Muscle layer of colon (tissue), 2 donors: ENCODE measurements at regions not wholly inside any gene's neighbourhood (a gene's known extent, or its start where the extent isn't known, plus 50 kb on each side); places are given as distances from the start of the nearest gene placed in this dataset.

Experiments used
- H3K27ac ChIP-seq: one replicate; pipeline ENCODE4 v1.7.0; 2013; ENCODE audit warnings: low read depth, mild to moderate bottlenecking, low read length, moderate library complexity
- H3K27me3 ChIP-seq, 2 donors: one replicate each; pipeline ENCODE4 v1.7.0; 2013; ENCODE audit warnings: low read length in 2 of 2, mild to moderate bottlenecking in 2 of 2; ENCODE audit not compliant: insufficient read depth in 2 of 2, control insufficient read depth in 1 of 2
- H3K36me3 ChIP-seq: one replicate; pipeline ENCODE4 v1.7.0; 2013; ENCODE audit warnings: mild to moderate bottlenecking, low read length; ENCODE audit not compliant: insufficient read depth
- H3K4me1 ChIP-seq: one replicate; pipeline ENCODE4 v1.7.0; 2013; ENCODE audit warnings: mild to moderate bottlenecking, low read length; ENCODE audit not compliant: insufficient read depth
- H3K4me3 ChIP-seq, 2 donors: one replicate each; pipeline ENCODE4 v1.7.0; 2013; ENCODE audit warnings: low read length in 2 of 2, low read depth in 1 of 2, mild to moderate bottlenecking in 1 of 2, moderate library complexity in 1 of 2
- H3K9ac ChIP-seq: one replicate; pipeline ENCODE4 v1.7.0; 2013; ENCODE audit warnings: low read length
- H3K9me3 ChIP-seq: one replicate; pipeline ENCODE4 v1.7.0; 2013; ENCODE audit warnings: mild to moderate bottlenecking, low read length
- donor health status: abdominal sarcoma.
- donor health status: Adenocarcinoma of cecum.

GRCh38 chr5:72036951-72037350 is 70.3 kb upstream of the MAP1B start:
- Histone ChIP-seq H3K9me3 (no peaks in the 10 kb centered on the region), H3K27me3 (no peaks in the 10 kb centered on the region), H3K36me3 (no peaks in the 10 kb centered on the region), H3K4me1 (no peaks in the 10 kb centered on the region), H3K4me3 (no peak overlapping the region), H3K9ac (no peak overlapping the region), H3K27ac (no peak overlapping the region)

- Histone ChIP-seq H3K27me3 (no peaks in the 10 kb centered on the region), H3K4me3 (no peak overlapping the region), H3K27ac (no peak overlapping the region), H3K9ac (no peak overlapping the region), H3K36me3 (no peaks in the 10 kb centered on the region), H3K4me1 (no peaks in the 10 kb centered on the region), H3K9me3 (no peaks in the 10 kb centered on the region)
Observed at GRCh38 chr5:72040513-72040912, 66.8 kb upstream of the MAP1B start.

GRCh38 chr5:72041654-72042053 is 65.6 kb upstream of the MAP1B start:
- H3K9ac ChIP-seq: no peak overlapping the region
- no peaks in the 10 kb centered on the region for H3K27me3 ChIP-seq
- no peaks in the 10 kb centered on the region for H3K9me3 ChIP-seq
- no peaks in the 10 kb centered on the region for H3K36me3 ChIP-seq
- H3K4me1 ChIP-seq: no peaks in the 10 kb centered on the region
- H3K4me3 ChIP-seq: no peak overlapping the region
- H3K27ac ChIP-seq: no peak overlapping the region

- no peaks in the 10 kb centered on the region for H3K36me3 ChIP-seq
- H3K4me1 ChIP-seq: no peaks in the 10 kb centered on the region
- no peak overlapping the region for H3K4me3 ChIP-seq
- no peak overlapping the region for H3K9ac ChIP-seq
- H3K27ac ChIP-seq: no peak overlapping the region
- H3K27me3 ChIP-seq: no peaks in the 10 kb centered on the region
- no peaks in the 10 kb centered on the region for H3K9me3 ChIP-seq
Observed at GRCh38 chr5:72042097-72042496, 65.2 kb upstream of the MAP1B start.

- Histone ChIP-seq H3K4me3 (no peak overlapping the region), H3K9ac (no peak overlapping the region), H3K27ac (no peak overlapping the region), H3K9me3 (peaks cover 4% of the 10 kb centered on the region), H3K27me3 (no peaks in the 10 kb centered on the region), H3K36me3 (no peaks in the 10 kb centered on the region), H3K4me1 (no peaks in the 10 kb centered on the region)
Observed at GRCh38 chr5:72045692-72046091, 61.6 kb upstream of the MAP1B start.

GRCh38 chr5:72046106-72046505 is 61.2 kb upstream of the MAP1B start:
- Histone ChIP-seq H3K36me3 (no peaks in the 10 kb centered on the region), H3K4me3 (no peak overlapping the region), H3K27me3 (no peaks in the 10 kb centered on the region), H3K4me1 (no peaks in the 10 kb centered on the region), H3K27ac (no peak overlapping the region), H3K9ac (no peak overlapping the region), H3K9me3 (peaks cover 4% of the 10 kb centered on the region)

GRCh38 chr5:72055636-72056035 is 51.6 kb upstream of the MAP1B start:
- no peak overlapping the region for H3K9ac ChIP-seq
- no peaks in the 10 kb centered on the region for H3K27me3 ChIP-seq
- no peak overlapping the region for H3K27ac ChIP-seq
- no peaks in the 10 kb centered on the region for H3K9me3 ChIP-seq
- H3K4me3 ChIP-seq: no peak overlapping the region
- H3K36me3 ChIP-seq: no peaks in the 10 kb centered on the region
- no peaks in the 10 kb centered on the region for H3K4me1 ChIP-seq
